Motor neuron (in vitro differentiated cells): ENCODE measurements at regions not wholly inside any gene's neighbourhood (a gene's known extent, or its start where the extent isn't known, plus 50 kb on each side); places are given as distances from the start of the nearest gene placed in this dataset.

Source experiments
- ATAC-seq, 8 experiments: fragments of 200-7000 bp; cut with Tn5 transposase; replicated peaks in 6 of 8; 2 replicates each; pipeline ENCODE4 v1.8.0; 2021; ENCODE audit warnings: mild to moderate bottlenecking in 8 of 8, moderate library complexity in 8 of 8
- H3K27ac ChIP-seq, 2 donors: fragments of 250-450 bp; sonication (Bioruptor Pico); 2 replicates each; pipeline ENCODE4 v1.9.0; 2021; ENCODE audit warnings: antibody characterized with exemption in 2 of 2, mild to moderate bottlenecking in 2 of 2, moderate library complexity in 1 of 2
- H3K4me1 ChIP-seq, 2 donors: fragments of 250-450 bp; sonication (Bioruptor Pico); replicated peaks in 1 of 2; 2 replicates each; pipeline ENCODE4 v1.6.1; 2021; ENCODE audit warnings: antibody characterized with exemption in 2 of 2, mild to moderate bottlenecking in 2 of 2, moderate library complexity in 1 of 2
- H3K4me3 ChIP-seq, 5 donors: fragments of 250-450 bp; sonication (Bioruptor Pico); 2 replicates each; pipeline ENCODE4 v1.9.0; 2021; ENCODE audit warnings: antibody characterized with exemption in 5 of 5, mild to moderate bottlenecking in 5 of 5, moderate library complexity in 4 of 5
- WGBS, 10 experiments: fragments of 450-650 bp; shearing (Covaris generic); methylation state at CpG; one replicate each; pipeline ENCODE4 v1.0.0; 2022; 5-methylcytosine and 5-hydroxymethylcytosine counted together
- in situ Hi-C, 9 experiments: fragments of 400-800 bp; cut with MboI; loops; one replicate each; pipeline ENCODE4 v1.15.0; 2021; ENCODE audit warnings: low sequenced_read_pairs in 9 of 9, low pct_unique_long_range_greater_than_20kb in 2 of 9; ENCODE audit not compliant: unreplicated experiment in 9 of 9

DNA sequence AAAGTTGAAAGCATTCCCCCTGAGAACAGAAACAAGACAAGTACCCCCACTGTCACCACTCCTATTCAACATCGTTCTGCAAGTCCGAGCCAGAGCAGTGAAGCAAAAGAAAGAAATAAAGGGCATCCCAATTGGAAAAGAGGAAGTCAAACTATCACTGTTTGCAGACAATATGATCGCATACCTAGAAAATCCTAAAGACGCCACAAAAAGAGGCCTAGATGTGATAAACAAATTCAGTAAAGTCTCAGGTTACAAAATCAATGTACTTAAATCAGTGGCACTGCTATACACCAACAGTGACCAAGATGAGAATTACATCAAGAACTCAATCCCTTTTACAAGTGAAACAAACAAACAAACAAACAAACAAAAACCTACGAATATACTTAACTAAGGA, 87.7 kb upstream of the COCH start:
- WGBS, 10 experiments = 43 to 100% (median 74%) methylated on average over 1 to 5 of the region's 5 CpGs
- in situ Hi-C loops = no loop called here
- H3K4me1 ChIP-seq = no peaks in the 10 kb centered on the region
- H3K27ac ChIP-seq = no peak overlapping the region
- H3K4me3 ChIP-seq = no peak overlapping the region
- ATAC-seq = no peak

DNA sequence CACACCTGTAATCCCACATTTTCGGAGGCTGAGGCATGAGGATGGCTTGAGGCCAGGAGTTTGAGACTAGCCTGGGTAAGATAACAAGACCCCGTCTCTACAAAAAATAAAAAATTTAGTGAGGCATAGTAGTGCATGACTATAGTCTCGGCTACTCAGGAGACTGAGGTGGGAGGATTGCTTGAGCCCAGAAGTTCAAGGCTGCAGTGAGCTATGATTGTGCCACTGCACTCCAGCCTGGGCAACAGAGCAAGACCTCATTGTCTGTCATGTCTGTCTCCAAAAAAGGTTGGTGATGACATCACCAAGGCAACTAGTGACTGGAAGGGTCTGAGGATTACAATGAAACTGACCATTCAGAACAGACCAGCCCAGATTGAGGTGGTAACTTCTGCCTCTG, 83.5 kb upstream of the COCH start:
- in situ Hi-C loops = no loop called here
- Histone ChIP-seq H3K4me3 (no peak overlapping the region), H3K4me1 (no peaks in the 10 kb centered on the region), H3K27ac (no peak overlapping the region)
- WGBS, 10 experiments = 33 to 100% (median 87%) methylated on average over 1 to 3 of the region's 3 CpGs; no CpG with 5 or more reads in 2 of the 10 experiments
- ATAC-seq = no peak

DNA sequence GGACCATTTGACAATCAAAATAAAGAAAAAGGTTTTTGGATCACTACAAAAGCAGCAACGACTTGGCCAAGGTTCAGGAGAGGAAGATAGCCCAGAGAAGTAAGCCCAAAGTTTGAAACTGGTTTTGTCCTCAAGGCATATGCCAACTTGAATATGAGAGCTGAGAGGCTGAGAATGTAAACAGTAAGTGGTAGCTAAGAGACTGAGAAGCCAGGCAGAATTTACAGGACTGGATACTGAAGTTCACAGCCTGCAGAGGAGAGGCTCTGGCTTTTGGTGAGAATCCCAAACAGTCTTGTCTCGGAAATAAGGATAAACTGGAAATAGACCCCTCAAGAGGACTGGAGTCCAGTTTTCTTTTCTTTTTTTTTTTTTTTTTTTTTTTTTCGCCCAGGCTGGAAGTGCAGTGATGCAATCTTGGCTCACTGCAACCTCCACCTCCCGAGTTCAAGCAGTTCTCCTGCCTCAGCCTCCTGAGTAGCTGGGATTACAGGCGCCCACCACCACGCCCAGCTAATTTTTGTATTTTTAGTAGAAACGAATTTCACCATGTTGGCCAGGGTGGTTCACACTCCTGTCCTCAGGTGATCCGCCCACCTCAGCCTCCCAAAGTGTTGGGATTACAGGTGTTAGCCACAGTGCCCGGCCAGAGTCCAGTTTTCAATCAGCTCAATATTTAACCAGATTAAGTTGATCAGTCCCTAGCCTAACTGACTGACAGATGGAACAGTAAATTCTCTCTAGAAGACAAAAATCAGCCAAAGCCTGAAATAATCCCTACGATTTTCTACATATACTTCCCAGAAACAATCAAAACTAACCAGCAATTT, 82.6 kb upstream of the COCH start:
- in situ Hi-C loops = no loop called here
- 0 to 86% (median 72%) methylated on average over 1 to 8 of the region's 10 CpGs for WGBS, 10 experiments
- Histone ChIP-seq H3K27ac (no peak overlapping the region), H3K4me3 (no peak overlapping the region), H3K4me1 (no peaks in the 10 kb centered on the region)
- no peak for ATAC-seq

DNA sequence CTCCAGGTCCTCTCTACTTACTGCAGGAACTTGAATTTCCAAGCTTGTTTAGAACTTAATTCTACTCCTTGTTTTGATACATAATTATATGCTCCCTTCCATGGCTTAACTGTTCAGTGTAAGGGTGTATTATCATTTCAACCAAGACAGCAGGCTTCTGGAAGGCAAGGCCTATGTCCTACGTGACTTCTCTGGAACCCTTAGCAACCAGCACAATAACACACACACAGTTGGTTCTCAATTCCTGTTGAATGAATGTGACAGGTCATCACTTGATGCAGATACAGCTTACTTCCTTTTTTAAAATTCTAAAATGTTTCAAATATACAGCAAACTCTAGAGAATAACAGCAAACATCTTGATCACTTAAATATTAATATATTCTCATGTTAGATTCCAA, 77.7 kb upstream of the COCH start:
- no peak overlapping the region for H3K27ac ChIP-seq
- H3K4me1 ChIP-seq = no peaks in the 10 kb centered on the region
- 14 to 100% (median 37%) methylated on average over 1 of the region's 1 CpG; no CpG with 5 or more reads in 6 of the 10 experiments for WGBS, 10 experiments
- ATAC-seq = no peak
- in situ Hi-C loops = no loop called here
- H3K4me3 ChIP-seq = no peak overlapping the region

DNA sequence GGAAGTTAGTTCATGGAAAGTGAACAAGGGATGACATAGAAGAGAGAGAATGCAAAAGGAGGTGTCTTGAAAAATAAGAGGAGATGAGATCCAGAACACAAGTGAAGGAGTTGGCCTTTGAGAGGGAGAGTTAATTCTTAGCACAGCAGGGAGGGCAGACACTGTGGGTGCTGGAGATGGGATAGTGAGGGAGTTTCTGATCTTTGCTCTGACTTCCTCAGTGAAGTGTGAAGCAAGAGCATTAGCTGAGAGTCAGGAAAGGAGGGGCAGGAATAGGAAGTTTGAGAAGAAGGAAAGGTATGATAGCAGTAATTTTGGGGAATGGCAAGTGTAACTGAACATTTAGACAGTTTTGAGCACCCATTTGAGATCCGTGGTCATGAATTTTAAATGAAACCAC, 75.8 kb upstream of the COCH start:
- H3K4me3 ChIP-seq = no peak overlapping the region
- ATAC-seq = no peak
- H3K4me1 ChIP-seq = peaks cover 0 to 4% of the 10 kb centered on the region in 2 donors
- H3K27ac ChIP-seq = no peak overlapping the region
- in situ Hi-C loops = no loop called here
- WGBS, 10 experiments = 33 to 91% (median 84%) methylated on average over 1 of the region's 1 CpG; no CpG with 5 or more reads in 6 of the 10 experiments

DNA sequence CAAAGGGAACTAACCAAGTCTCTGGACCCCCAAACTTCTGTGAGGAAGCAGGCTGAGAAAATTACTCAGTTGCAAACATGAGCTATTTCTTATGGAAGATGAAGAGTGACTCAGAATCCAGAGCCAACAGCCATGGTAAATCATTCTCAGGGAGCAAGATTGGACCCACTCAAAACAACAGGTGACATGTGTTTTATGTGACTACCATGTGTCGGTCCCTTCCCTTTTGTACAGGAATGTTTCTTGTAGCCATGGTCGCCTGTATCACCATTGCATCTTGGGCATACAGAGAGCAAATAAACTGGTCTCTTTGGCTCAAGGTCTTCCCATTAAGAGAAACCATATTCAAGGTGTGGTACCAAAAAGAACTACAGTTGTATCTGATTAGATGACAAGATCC, 75.4 kb upstream of the COCH start:
- Histone ChIP-seq H3K4me3 (no peak overlapping the region), H3K4me1 (peaks cover 0 to 4% of the 10 kb centered on the region in 2 donors), H3K27ac (no peak overlapping the region)
- 14 to 83% (median 36%) methylated on average over 1 to 2 of the region's 2 CpGs; no CpG with 5 or more reads in 4 of the 10 experiments for WGBS, 10 experiments
- in situ Hi-C loops = no loop called here
- no peak for ATAC-seq

DNA sequence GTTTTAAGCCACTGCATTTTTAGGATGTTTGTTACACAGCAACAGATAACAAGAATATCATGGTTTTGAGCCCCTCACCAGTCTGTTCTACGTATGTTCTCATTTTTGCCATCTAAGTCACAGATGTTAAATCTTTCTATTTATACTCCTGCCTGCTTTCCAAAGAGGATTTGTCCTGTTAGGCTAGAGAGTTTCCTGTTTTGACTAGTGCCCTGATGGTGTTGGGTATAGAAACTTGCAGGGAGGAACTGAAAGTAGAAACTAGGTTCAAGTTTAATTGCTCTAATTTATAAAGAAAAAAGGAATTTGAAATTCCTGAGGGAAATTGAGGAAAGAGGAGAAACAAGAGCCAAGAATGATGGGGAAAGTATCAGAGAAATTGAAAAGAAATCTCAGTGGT, 74.4 kb upstream of the COCH start:
- Histone ChIP-seq H3K27ac (no peak overlapping the region), H3K4me3 (no peak overlapping the region), H3K4me1 (peaks cover 0 to 4% of the 10 kb centered on the region in 2 donors)
- in situ Hi-C loops = no loop called here
- no peak for ATAC-seq
- WGBS, 10 experiments = 0 to 100% (median 45%) methylated on average over 1 of the region's 1 CpG; no CpG with 5 or more reads in 2 of the 10 experiments

DNA sequence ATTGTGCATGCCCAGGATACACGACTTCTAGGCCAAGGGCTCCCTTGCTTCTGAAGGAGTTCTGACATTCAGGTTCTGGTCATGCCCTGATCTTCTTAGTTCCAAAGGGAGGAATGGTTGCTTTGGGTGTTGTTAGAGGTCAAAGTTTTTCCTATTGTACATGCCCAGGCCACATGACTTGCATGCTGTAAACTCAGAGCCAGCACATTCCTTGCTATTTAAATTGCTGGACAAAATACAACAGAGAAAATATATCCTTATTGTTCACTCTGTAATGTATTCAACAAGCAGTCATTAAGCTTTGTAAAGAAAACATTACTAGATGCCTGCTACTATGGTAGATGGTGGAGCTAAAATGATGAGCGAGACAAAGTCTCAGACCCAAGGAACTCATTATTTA, 71.2 kb upstream of the COCH start:
- in situ Hi-C loops = no loop called here
- ATAC-seq = peak in 6 of 8 experiments; percentile 38 to 80 (median 50)
- H3K27ac ChIP-seq = no peak overlapping the region
- 15 to 100% (median 78%) methylated on average over 1 to 2 of the region's 2 CpGs; no CpG with 5 or more reads in 2 of the 10 experiments for WGBS, 10 experiments
- no peak overlapping the region for H3K4me3 ChIP-seq
- peaks cover 0 to 4% of the 10 kb centered on the region in 2 donors for H3K4me1 ChIP-seq

DNA sequence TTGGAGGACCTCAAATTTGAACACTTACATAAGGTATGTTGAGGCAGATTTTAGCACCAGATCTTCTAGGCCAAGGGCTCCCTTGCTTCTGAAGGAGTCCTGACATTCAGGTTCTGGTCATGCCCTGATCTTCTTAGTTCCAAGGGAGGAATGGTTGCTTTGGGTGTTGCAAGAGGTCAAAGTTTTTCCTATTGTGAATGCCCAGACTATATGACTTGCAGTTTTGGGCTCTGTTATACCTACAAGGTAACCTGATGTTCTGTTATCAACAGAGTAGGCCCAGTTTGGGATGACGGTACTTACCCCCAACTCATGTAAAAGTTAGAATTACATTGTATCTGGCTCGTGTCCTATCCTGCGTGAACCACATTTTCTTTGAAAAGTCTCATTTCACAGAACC, 69.1 kb upstream of the COCH start:
- in situ Hi-C loops = no loop called here
- H3K27ac ChIP-seq = no peak overlapping the region
- peaks cover 0 to 4% of the 10 kb centered on the region in 2 donors for H3K4me1 ChIP-seq
- H3K4me3 ChIP-seq = no peak overlapping the region
- no peak for ATAC-seq
- WGBS, 10 experiments = 28 to 100% (median 90%) methylated on average over 1 to 3 of the region's 3 CpGs; no CpG with 5 or more reads in 2 of the 10 experiments

DNA sequence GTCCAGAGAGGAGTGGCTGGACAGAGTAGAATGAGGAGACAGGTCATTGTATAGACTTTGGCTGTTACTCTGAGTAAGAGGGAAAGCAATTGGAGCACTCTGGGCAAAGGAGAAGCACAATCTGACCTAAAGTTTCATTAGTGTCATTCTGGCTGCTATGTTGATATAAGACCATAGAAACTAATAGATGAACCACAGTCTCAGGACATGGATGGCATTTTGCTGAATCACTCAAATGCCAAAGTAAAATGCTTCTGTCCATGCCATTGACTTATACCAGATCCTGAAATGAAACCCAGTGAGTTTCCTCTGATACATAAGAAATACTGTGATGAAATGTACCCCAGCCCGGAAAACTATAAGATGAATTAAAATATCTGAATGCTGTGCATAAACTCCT, 65.8 kb upstream of the COCH start:
- ATAC-seq = no peak
- WGBS, 10 experiments = 13 to 100% (median 93%) methylated on average over 1 of the region's 1 CpG; no CpG with 5 or more reads in 2 of the 10 experiments
- in situ Hi-C loops = no loop called here
- Histone ChIP-seq H3K27ac (no peak overlapping the region), H3K4me1 (no peaks in the 10 kb centered on the region), H3K4me3 (no peak overlapping the region)

DNA sequence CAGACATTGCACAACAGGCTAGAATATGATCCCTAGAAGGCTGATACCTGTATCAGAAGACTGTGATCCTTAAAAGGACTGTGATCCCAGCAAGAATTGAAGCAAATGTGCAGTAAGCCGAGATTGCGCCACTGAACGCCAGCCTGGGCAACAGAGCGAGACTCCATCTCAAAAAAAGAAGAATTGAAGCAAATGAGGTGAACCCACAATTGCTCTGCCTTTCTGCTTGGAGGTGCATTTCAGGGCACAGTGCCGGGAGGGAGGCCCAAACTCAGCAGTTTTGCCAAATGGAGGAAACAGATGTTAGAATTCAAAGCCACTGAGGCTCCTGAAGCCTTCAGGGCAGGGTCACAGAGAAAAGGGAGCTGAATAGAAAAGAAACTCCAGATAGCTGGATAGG, 61.1 kb upstream of the COCH start:
- in situ Hi-C loops = no loop called here
- 17 to 90% (median 83%) methylated on average over 1 to 5 of the region's 5 CpGs; no CpG with 5 or more reads in 3 of the 10 experiments for WGBS, 10 experiments
- no peak overlapping the region for H3K4me3 ChIP-seq
- no peak overlapping the region for H3K27ac ChIP-seq
- ATAC-seq = no peak
- H3K4me1 ChIP-seq = no peaks in the 10 kb centered on the region

DNA sequence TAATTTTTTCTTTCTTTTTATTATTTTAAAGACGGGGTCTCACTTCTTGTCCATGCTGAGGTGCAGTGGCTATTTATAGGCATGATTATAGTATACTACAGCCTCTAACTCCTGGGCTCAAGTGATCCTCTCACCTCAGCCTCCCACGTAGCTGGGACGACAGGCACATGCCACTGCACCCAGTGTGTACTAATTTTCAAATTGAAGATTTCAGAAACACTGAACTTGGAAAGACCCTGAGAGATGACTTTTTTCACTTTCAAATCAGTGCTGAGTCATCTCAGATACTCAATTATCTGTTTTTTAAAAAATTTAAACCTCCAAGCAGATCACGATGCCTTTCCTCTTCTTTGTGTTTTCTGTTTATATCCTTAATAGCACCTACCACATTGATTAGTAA, 53.7 kb upstream of the COCH start:
- no peak for ATAC-seq
- in situ Hi-C loops = no loop called here
- WGBS, 10 experiments = 0 to 100% (median 85%) methylated on average over 1 to 4 of the region's 4 CpGs; no CpG with 5 or more reads in 1 of the 10 experiments
- H3K4me3 ChIP-seq = no peak overlapping the region
- H3K27ac ChIP-seq = no peak overlapping the region
- no peaks in the 10 kb centered on the region for H3K4me1 ChIP-seq

DNA sequence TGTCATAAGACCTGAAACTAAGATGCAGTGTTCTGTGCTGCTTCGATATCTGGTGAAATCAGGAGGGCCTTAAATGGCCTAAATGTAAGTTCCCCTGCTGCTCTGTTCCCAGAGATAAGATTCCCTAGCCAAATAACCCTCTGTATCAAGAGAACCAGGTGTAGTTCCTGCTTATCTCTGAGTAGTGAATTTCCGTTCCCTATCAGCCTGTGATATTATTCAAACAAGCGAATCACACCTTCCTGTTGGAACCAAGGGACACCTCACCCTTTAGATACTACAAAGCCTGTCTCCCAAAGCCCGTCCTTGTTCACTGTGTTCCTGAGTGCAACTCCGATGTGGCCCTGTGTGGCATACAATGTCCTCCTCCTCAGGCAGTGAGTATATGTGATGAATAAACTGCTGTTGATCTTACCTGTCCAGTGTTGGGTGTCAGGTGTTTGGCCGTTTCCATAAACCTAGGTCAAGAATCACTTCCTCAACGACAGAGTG, 52.2 kb upstream of the COCH start:
- in situ Hi-C loops = no loop called here
- no peak for ATAC-seq
- H3K4me1 ChIP-seq = no peaks in the 10 kb centered on the region
- no peak overlapping the region for H3K27ac ChIP-seq
- no peak overlapping the region for H3K4me3 ChIP-seq
- WGBS, 10 experiments = 24 to 100% (median 75%) methylated on average over 2 to 6 of the region's 7 CpGs; no CpG with 5 or more reads in 3 of the 10 experiments
